NCI-H2029 treated with DMSO at 0.1 percent for 48 hours (cell line): ENCODE measurements at regions not wholly inside any gene's neighbourhood (a gene's known extent, or its start where the extent isn't known, plus 50 kb on each side); places are given as distances from the start of the nearest gene placed in this dataset.

Experiments used
- DNase-seq: peaks from one replicate; lab custom pipeline; 2025; lab: John Stamatoyannopoulos, UW

- no peak for DNase-seq
These were observed 311.3 kb upstream of the DDHD1 start for GRCh38 chr14:53464376-53464775.

- DNase-seq, result no peak
These were observed 310.0 kb upstream of the DDHD1 start for GRCh38 chr14:53462931-53463778.

GRCh38 chr14:53461858-53462257, 308.7 kb upstream of the DDHD1 start:
- DNase-seq, result no peak

DNA sequence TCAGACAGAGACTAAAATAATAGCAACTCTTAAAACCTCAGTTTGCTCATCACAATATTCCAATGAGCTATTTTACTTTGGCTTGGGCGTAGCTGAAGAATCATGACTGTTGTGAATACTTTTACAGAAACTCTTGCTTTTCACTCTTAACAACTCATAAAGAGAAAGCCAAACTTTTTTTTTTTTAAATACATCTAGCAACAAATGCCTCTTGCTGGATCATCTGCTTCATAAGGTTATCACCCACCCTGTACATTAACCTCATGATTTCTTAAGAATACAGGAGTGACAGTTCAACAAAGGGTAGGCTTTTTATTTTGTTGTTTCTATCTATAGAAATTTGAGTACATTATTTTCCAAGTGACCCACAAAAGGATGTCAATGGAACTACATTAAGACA, 307.4 kb upstream of the DDHD1 start:
- DNase-seq, result no peak

GRCh38 chr14:53458368-53458814, 305.3 kb upstream of the DDHD1 start:
- DNase-seq, result no peak

DNA sequence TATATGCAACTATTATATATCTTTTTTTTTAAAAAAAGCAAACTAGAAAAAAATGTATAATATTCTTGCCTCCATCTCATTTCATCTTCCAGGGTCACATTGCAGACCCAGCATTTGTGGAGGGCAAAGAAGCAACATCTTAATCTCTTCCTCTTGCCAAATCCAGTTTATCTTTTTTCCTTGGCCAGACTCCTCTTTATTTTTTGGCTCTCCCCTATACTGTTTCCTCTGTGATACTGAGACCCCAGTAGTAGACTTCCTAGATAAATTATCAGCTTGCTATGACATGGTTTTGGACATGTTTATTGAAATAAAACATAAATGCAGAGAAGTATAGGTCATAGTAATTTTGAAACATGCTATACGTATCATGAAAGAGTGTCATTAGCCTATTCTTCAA, 303.8 kb upstream of the DDHD1 start:
- no peak for DNase-seq

DNA sequence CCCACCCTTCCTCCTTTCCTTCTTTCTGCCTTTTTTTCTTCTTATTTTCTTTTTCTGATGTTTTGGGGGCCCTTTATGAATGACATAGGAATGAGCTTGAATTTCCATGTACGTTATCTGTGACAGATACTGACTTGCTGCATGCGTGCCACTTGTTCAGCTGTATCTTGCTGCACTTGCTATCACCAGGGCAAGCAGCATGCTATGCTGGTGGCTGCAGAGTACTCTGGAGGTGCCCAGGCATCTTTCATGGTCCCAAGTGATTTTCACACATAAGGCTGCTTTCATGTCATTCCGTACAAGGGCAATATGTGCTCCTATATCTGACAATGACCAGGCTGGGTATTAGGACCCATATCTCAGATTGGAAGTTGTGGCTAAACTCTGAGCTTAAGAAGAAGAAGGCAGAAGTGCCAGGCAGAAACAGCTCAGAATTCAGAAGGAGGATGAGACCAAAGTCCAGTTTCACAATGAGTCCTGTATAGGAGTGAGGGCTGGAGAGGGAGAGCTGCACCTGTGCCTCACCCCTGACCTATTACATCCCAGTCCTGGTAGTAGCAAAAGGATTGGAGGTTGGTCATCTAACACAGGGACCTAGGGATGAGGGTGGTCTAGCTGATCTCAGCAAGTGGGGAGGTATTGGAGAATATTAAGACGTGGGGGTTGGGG, 299.0 kb upstream of the DDHD1 start:
- DNase-seq, result no peak

GRCh38 chr14:53450871-53451270, 297.7 kb upstream of the DDHD1 start:
- no peak for DNase-seq

- DNase-seq, result no peak
These were observed 295.6 kb upstream of the DDHD1 start for GRCh38 chr14:53448682-53449081.

GRCh38 chr14:53444677-53445312, 291.7 kb upstream of the DDHD1 start:
- DNase-seq, result no peak

DNA sequence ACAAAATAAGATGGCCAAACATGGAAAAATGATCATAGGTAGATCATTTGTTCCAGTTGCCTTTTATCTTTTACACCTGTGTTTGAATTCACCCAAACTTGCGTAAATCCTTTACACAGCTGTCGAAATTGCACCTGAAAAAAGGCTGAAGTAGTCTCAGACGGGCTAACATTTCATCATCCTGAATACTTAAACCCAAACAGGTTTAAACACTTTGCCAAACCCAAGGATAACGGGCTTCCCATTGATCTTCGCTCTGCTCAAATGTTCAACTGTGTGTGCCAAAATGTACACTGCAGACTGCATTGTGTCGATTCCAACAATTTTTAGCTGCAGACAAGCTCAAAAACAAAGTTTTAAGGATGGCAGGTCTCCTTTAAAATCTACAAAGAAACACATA, 288.7 kb upstream of the DDHD1 start:
- DNase-seq, result no peak

DNA sequence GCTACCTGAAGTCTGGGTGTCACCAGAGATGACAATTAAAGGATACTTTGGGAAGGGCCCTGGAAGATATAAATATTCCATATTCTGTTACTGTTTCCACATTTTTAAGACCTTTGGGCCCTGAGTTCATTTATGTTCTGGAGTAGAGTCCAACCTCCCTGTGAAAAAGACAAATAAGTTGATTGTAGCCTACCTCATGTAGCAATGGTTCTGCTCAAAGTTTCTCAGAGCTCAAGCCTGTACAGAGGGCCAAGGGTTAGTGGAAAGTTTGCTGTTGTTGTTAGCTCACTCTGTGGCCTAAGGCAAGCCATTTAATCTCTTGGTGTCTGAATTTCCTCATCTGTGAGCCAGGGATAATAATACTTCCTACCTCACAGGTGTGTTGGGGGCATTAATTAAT, 284.7 kb upstream of the DDHD1 start:
- no peak for DNase-seq

GRCh38 chr14:53432378-53432802, 279.3 kb upstream of the DDHD1 start:
- no peak for DNase-seq

GRCh38 chr14:53430870-53431269, 277.7 kb upstream of the DDHD1 start:
- DNase-seq, result no peak

GRCh38 chr14:53412819-53413675, 259.9 kb upstream of the DDHD1 start:
- DNase-seq, result no peak

DNA sequence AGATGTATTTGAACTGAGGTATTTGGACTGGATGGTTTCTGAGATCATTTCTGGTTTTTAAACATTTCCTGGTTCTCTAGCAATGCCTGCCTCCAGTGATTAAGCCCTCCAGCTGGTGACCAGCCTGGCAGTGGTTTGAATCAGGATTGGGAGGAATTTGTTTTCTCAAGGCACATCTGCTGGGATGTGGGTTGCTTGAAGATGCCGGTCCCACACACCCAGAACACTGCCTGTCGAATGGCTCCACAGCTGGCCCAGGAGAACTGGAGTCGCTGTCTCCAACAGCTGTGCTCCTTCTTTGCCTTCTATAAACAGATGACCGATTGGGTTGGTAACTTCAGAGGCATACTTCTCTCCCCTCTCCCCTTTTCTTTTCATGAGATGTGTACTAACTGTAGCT, 258.0 kb upstream of the DDHD1 start:
- no peak for DNase-seq

GRCh38 chr14:53409969-53410368, 256.8 kb upstream of the DDHD1 start:
- DNase-seq, result no peak

DNA sequence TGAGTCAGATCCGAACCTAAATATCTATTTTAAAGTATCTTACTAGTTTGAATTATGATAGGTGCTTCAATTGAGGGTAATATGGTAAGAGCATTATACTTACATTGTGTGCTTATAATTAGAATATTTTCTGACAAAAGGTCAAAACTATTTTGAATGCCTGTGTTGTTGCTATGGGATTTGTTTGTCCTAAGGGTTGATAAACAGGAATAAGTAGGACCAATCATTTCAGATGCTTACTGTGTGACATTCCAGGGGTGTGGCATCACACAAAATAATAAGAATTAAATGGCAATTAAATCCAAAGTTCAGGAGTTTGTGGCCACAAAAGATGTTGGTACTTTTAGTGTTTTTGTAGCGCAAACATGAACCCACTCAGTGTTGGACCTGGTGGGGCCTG, 256.2 kb upstream of the DDHD1 start:
- DNase-seq, result no peak

GRCh38 chr14:53408175-53408879, 255.2 kb upstream of the DDHD1 start:
- DNase-seq, result no peak

- DNase-seq, result no peak
These were observed 253.4 kb upstream of the DDHD1 start for GRCh38 chr14:53406519-53406918.

GRCh38 chr14:53401646-53402045, 248.5 kb upstream of the DDHD1 start:
- DNase-seq, result no peak
